ENCODE measurements at regions not wholly inside any gene's neighbourhood (a gene's known extent, or its start where the extent isn't known, plus 50 kb on each side); places are given as distances from the start of the nearest gene placed in this dataset.

DNA sequence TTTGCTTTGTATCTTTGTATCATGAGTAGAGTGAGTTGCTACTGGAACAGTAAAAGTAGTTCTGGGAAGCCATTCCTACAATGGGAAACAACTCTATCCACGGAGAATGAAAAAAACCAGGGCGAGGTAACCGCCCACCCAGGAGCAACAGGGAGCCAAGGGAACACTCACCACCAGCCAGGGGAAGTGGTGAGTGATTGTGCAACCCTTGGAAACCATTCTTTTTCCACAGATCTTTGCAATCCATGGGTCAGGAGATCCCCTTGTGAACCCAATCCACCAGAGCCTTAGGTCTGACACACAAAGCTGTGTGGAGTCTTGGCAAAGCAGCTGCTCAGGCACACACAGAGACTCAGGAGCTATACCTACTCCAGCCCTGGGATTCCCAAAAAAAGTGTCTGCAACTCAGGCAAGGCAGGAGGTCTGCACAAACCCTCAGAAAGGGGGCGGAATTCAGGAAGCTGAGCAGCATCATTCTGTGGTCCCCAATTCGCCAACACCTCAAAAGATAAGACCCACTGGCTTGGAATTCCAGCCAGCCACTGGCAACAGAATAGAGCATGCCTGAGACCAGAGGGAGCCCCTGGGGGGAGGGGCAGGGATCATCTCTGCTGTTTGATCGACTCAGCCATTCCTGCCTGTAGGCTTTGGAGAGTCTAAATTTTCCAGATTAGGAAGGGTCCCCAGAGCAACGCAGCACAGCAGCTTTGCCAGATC, 52.1 kb upstream of the PPFIA2 start:
- DNase-seq (ENCODE audit: low read depth, low spot score): no peak

DNA sequence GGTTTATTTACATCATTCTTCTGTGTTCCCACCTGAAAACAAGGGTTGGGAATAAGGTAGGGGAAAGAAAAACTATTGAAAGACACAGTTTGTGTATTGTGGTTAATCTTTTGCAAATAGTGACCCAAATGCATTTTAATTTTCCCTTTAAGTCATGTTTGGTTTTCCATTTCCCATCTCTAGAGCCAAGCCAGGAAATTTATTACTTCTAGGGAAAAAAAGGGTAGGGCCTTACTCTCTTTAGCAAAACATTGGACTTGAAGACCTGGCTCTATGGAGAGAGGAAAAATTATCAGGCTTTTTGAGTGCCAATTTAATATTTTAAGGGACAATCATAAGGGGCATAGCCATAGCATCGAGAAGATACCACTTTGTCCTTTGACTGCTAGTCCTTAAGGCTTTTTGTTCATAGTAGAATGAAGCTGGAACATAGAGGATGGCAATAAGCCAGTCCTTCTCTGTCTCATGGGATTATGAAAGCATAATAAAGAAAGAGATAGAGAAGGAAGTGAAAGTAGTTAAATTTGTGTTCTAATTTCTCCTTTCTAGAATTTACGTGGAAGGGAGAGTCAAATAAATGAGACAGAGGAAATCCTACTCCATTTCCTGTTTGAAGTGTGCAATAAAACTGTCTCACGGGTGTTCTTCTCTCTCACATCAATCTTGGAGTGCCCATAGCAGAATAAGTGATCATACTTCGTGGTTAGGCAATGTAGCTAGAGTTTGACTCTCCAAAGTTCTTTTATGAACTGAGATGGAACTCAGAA, 50.9 kb upstream of the PPFIA2 start:
- no peak for DNase-seq (ENCODE audit: low read depth, low spot score)

DNA sequence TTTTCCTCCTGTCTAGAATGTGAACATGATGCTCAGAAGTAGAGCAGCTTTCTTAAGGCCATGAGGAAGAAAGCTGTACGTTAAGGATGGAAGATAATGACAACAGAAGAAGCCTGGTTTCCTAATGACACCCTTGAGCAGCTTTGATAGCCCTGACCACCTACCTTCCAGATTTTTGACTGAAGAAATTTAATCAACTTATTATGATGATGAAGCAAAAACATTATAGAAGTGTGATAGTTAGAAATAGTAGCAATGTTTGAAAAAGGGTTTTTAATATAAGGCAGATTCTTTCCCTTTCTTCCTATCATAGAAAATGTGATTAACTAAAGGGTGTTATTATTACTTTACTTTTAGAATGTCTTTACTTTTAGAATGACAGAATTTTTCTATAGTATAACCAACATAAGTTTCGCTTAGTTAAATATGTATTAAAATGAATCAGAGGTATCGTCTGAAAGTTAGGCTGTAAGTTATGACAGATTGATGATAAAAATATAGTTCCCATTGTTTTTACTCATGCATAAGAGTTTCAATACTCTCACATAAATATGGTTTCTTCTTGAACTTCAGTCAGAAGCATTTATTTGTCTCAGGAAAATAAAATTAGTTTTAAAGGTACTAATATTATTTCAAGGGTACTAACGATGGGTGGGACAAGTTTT, 50.1 kb upstream of the PPFIA2 start:
- DNase-seq (ENCODE audit: low read depth, low spot score): no peak

Measured in iPS DF 19.7 (cell line).